ENCODE measurements at regions not wholly inside any gene's neighbourhood (a gene's known extent, or its start where the extent isn't known, plus 50 kb on each side); places are given as distances from the start of the nearest gene placed in this dataset.

DNA sequence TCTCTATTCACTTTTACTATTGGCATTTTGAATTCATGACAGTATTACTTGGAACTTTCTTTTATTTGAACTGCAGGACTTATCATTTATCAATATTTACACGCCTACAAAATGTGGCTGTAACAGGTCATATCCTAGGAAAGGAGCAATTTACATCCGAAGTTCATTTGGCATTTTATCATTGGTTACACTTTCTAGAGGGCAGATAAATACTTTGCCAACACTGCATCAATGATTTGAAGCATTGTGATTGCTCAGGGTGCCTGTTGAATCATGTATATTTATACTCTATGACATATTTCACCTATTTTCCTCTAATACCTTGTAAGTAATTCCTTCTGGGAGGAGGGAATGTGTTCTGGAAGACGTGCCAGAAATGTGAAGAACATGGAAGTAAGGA lies 136.7 kb downstream of the MID1IP1 start:
- no peak for DNase-seq
- no TSS peak for BruUV-seq (replicated peaks)

DNA sequence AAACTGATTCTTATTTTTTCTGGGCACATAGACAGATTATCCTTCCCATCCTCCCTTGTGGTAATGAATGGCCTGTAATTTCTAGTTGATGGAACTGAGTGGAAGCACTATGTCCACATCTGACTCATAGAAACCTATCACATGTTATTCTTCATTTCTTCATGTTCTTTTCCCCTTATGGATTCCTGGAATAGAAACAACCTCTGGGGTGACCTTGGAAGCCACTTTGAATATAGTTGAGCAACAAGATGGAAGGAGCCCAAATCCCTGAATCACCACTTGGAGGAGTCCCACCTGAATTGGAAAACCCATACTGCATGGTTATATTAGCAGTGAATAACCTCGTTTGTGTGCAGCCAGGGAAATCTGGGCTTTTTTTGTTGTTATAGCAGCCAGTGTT lies 137.8 kb downstream of the MID1IP1 start:
- Mint-ChIP-seq H3K36me3 (ENCODE audit: insufficient read depth, unreplicated experiment) (no peaks in the 10 kb centered on the region), H3K4me1 (ENCODE audit: low read depth, unreplicated experiment) (no peaks in the 10 kb centered on the region), H3K27me3 (ENCODE audit: unreplicated experiment) (no peaks in the 10 kb centered on the region), H3K4me3 (ENCODE audit: low read depth, unreplicated experiment) (no peak overlapping the region), H3K27ac (ENCODE audit: unreplicated experiment) (no peak overlapping the region), H3K9me3 (ENCODE audit: low read depth, unreplicated experiment) (no peaks in the 10 kb centered on the region)
- BruUV-seq (replicated peaks), result no TSS peak
- no peak for DNase-seq
- intact Hi-C loops (cut with micrococcal nuclease; ENCODE audit: unreplicated experiment), result no loop called here
- TF ChIP-seq, protein P1, sequence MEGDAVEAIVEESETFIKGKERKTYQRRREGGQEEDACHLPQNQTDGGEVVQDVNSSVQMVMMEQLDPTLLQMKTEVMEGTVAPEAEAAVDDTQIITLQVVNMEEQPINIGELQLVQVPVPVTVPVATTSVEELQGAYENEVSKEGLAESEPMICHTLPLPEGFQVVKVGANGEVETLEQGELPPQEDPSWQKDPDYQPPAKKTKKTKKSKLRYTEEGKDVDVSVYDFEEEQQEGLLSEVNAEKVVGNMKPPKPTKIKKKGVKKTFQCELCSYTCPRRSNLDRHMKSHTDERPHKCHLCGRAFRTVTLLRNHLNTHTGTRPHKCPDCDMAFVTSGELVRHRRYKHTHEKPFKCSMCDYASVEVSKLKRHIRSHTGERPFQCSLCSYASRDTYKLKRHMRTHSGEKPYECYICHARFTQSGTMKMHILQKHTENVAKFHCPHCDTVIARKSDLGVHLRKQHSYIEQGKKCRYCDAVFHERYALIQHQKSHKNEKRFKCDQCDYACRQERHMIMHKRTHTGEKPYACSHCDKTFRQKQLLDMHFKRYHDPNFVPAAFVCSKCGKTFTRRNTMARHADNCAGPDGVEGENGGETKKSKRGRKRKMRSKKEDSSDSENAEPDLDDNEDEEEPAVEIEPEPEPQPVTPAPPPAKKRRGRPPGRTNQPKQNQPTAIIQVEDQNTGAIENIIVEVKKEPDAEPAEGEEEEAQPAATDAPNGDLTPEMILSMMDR (IDR thresholded peaks at IDR 0.05; ENCODE audit: unreplicated experiment), result no peak
- CTCF ChIA-PET, result no interaction called here

More for the DNA sequence above, 136.7 kb downstream of the MID1IP1 start:
- intact Hi-C loops (cut with micrococcal nuclease; ENCODE audit: unreplicated experiment), result no loop called here
- Mint-ChIP-seq H3K4me3 (ENCODE audit: low read depth, unreplicated experiment) (no peak overlapping the region), H3K36me3 (ENCODE audit: insufficient read depth, unreplicated experiment) (no peaks in the 10 kb centered on the region), H3K9me3 (ENCODE audit: low read depth, unreplicated experiment) (no peaks in the 10 kb centered on the region), H3K27me3 (ENCODE audit: unreplicated experiment) (no peaks in the 10 kb centered on the region), H3K27ac (ENCODE audit: unreplicated experiment) (no peak overlapping the region), H3K4me1 (ENCODE audit: low read depth, unreplicated experiment) (no peaks in the 10 kb centered on the region)
- CTCF ChIA-PET, result no interaction called here
- TF ChIP-seq, protein P1 (IDR thresholded peaks at IDR 0.05; ENCODE audit: unreplicated experiment), result no peak

DNA sequence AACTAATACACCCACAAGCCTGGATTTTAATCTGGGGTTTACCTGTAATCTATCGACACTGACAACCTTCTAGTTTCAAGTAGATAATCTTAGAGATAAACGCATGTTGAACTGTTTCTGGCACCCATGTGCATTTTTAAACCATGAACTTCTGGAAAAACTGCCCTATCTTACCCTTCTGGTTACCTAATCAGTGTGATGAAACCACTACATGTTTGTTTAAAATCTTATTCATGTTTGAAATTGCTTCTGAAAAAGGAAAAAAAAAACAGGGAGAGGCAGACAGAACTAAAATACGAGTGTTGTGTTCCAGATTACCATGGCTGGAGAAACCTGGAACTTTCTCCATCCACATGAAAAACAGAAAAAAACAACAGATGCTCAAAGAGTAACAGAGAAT lies 139.3 kb downstream of the MID1IP1 start:
- Mint-ChIP-seq H3K4me3 (ENCODE audit: low read depth, unreplicated experiment) (no peak overlapping the region), H3K9me3 (ENCODE audit: low read depth, unreplicated experiment) (no peaks in the 10 kb centered on the region), H3K27me3 (ENCODE audit: unreplicated experiment) (no peaks in the 10 kb centered on the region), H3K36me3 (ENCODE audit: insufficient read depth, unreplicated experiment) (no peaks in the 10 kb centered on the region), H3K27ac (ENCODE audit: unreplicated experiment) (no peak overlapping the region), H3K4me1 (ENCODE audit: low read depth, unreplicated experiment) (no peaks in the 10 kb centered on the region)
- BruUV-seq (replicated peaks), result no TSS peak
- CTCF ChIA-PET, result no interaction called here
- TF ChIP-seq, protein P1 (IDR thresholded peaks at IDR 0.05; ENCODE audit: unreplicated experiment), result no peak
- DNase-seq, result no peak
- intact Hi-C loops (cut with micrococcal nuclease; ENCODE audit: unreplicated experiment), result no loop called here

DNA sequence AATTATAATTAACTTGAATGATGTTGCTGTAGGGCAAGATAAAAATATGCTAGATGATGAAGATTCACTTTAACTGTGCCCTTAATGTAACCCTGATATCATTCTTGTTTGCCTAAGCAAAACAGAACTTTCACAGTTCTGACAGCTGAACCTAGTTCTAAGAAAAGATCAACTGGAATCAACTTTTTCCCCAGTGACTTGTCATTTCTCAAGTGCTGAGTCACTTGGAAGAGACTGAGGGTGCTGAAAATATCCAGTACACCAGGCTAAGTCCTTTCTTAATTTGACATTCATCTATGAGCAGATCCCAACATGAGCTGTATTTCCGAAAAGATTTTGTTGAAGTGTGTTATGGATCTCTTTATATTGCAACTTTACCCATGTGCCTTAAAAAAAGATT lies 140.4 kb downstream of the MID1IP1 start:
- no TSS peak for BruUV-seq (replicated peaks)
- intact Hi-C loops (cut with micrococcal nuclease; ENCODE audit: unreplicated experiment), result no loop called here
- H3K27ac Mint-ChIP-seq (ENCODE audit: unreplicated experiment), result no peak overlapping the region
- no peaks in the 10 kb centered on the region for H3K36me3 Mint-ChIP-seq (ENCODE audit: insufficient read depth, unreplicated experiment)
- no peaks in the 10 kb centered on the region for H3K9me3 Mint-ChIP-seq (ENCODE audit: low read depth, unreplicated experiment)
- TF ChIP-seq, protein P1 (IDR thresholded peaks at IDR 0.05; ENCODE audit: unreplicated experiment), result no peak
- no peak for DNase-seq
- H3K4me3 Mint-ChIP-seq (ENCODE audit: low read depth, unreplicated experiment), result no peak overlapping the region
- H3K27me3 Mint-ChIP-seq (ENCODE audit: unreplicated experiment), result no peaks in the 10 kb centered on the region
- CTCF ChIA-PET, result no interaction called here
- no peaks in the 10 kb centered on the region for H3K4me1 Mint-ChIP-seq (ENCODE audit: low read depth, unreplicated experiment)

DNA sequence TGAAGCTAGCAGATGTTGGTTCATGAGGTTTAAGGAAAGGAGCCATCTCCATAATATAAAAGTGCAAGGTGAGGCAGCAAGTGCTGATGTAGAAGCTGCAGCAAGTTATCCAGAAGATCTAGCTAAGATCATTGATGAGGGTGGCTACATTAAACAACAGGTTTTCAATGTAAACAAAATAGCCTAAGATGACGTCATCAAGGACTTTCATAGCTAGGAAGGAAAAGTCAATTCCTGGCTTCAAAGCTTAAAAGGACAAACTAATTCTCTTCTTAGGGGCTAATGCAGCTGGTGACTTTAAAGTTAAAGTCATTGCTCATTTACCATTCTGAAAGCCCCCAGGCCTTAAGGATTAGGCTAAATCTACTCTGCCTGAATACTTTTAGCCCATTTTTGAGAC lies 141.9 kb downstream of the MID1IP1 start:
- Mint-ChIP-seq H3K27me3 (ENCODE audit: unreplicated experiment) (no peaks in the 10 kb centered on the region), H3K27ac (ENCODE audit: unreplicated experiment) (no peak overlapping the region), H3K4me1 (ENCODE audit: low read depth, unreplicated experiment) (no peaks in the 10 kb centered on the region), H3K36me3 (ENCODE audit: insufficient read depth, unreplicated experiment) (no peaks in the 10 kb centered on the region), H3K9me3 (ENCODE audit: low read depth, unreplicated experiment) (peaks cover 2% of the 10 kb centered on the region), H3K4me3 (ENCODE audit: low read depth, unreplicated experiment) (no peak overlapping the region)
- DNase-seq, result no peak
- intact Hi-C loops (cut with micrococcal nuclease; ENCODE audit: unreplicated experiment), result no loop called here
- CTCF ChIA-PET, result no interaction called here
- TF ChIP-seq, protein P1 (IDR thresholded peaks at IDR 0.05; ENCODE audit: unreplicated experiment), result no peak
- no TSS peak for BruUV-seq (replicated peaks)

Measured in Calu3 (cell line).